ENCODE measurements at regions not wholly inside any gene's neighbourhood (a gene's known extent, or its start where the extent isn't known, plus 50 kb on each side); places are given as distances from the start of the nearest gene placed in this dataset.

DNA sequence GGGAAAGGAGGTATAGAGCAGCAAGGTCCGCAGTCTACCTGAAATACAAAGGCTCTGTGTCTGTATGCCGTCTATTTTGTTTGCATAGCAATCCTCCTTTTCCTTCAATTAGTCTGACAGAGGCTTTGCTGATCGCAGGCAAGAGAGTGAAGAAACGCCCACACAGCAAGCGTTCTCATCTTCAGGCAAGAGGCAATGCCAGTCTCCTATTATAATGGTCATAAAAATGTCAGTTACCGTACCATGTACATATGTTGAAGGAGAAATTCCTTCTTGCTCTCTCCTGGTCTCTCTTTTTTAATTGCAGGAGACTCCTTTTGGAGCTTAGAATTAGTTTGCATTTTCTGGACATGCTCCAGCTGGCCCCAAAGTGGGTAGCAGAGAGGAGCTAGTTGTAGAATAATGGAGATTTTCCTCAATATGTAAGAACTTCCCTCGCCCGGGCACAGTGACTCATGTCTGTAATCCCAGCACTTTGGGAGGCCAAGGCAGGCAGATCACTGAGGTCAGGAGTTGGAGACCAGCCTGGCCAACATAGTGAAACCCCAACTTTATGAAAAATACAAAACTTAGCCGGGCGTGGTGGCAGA is 139.5 kb downstream of the PFKFB3 start:
- TF ChIP-seq POLR2A (IDR thresholded peaks at IDR 0.05), result no peak
- TF ChIP-seq, protein P1, sequence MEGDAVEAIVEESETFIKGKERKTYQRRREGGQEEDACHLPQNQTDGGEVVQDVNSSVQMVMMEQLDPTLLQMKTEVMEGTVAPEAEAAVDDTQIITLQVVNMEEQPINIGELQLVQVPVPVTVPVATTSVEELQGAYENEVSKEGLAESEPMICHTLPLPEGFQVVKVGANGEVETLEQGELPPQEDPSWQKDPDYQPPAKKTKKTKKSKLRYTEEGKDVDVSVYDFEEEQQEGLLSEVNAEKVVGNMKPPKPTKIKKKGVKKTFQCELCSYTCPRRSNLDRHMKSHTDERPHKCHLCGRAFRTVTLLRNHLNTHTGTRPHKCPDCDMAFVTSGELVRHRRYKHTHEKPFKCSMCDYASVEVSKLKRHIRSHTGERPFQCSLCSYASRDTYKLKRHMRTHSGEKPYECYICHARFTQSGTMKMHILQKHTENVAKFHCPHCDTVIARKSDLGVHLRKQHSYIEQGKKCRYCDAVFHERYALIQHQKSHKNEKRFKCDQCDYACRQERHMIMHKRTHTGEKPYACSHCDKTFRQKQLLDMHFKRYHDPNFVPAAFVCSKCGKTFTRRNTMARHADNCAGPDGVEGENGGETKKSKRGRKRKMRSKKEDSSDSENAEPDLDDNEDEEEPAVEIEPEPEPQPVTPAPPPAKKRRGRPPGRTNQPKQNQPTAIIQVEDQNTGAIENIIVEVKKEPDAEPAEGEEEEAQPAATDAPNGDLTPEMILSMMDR (IDR thresholded peaks at IDR 0.05), result no peak
